Left renal cortex interstitium (tissue), 4 donors: ENCODE measurements at regions not wholly inside any gene's neighbourhood (a gene's known extent, or its start where the extent isn't known, plus 50 kb on each side); places are given as distances from the start of the nearest gene placed in this dataset.
"Not testable (repeated sequence)": the region's sequence is repeated elsewhere in the genome, so short reads cannot be mapped to it uniquely, and the experiment has no call there.

Source experiments
- DNase-seq, 4 donors: peaks; one replicate each; pipeline ENCODE4 v3.0.0-alpha.2; 2013; ENCODE audit warnings: low read depth in 4 of 4, low spot score in 2 of 4, missing footprints in 1 of 4

DNA sequence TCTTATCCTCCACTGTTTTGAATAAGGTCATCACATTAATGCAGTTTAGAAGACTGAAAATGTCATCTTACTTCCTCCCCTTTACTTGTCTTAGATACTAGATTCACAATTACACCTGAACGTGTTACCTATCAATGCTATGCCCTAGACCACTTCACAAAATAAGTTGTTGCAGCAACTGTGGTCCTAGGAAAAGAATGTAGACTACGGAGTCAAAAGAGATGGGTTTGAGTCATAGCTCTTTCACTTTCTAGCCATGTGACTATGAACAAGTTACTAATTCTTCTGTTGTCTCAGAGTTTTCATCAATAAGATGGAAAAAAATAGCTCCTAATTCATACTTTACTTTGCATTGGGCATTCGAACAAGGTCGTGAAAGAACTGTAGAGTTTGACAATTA lies 164.3 kb upstream of the PREP start:
- DNase-seq = no peak

DNA sequence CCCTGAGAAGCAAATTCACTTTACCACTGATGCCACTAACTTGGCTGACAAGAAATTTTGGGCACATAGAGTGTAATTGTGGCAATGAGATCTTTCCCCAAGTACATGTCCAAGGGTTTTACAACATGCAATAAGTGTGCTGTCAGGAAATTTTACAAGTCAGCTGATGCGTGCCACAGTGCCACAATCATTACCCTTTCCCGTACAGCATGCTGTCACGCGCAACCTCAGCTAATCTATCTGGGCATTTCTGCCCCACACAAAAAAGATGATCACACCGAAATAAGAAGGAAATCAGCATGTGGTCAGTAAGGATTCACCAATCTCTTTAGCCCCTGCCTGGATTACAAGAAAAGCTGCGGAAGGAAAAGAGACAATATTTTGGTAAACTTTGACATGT lies 163.6 kb upstream of the PREP start:
- no peak for DNase-seq

DNA sequence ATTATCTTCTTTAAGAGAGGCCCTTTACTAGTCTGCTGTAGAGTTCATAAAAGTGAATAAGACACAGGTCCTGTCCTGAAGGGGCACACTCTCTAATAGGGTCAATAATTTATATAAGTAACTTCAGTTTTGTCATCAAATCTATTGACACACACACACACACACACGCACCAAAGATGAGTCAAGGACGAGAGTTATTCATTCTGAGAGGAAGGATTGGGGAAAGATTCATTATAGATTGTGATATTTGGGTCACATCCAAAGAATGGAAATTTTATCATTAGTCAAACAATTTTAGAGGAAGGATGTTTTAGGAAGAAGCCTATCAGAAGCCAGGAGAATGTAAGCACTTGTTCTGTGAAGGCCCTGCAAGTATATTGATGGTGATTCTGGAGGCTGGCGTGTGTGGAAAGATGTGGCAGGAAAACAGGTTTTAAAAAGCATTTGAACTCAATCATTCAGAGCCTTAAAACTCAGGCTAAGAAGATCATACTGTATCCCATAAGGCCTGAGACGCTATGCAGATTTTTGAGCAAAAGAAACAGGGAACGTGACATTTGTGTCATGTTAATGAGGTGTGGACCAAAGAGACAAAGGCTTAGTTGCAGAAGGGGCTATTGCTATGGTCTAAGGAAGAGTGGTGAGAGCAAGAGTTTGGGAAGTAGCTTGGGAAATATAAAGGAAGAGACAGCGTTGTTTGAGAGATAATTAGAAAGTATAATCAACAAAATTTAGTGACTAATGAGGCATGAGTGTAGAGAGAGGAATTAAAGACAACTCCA lies 161.4 kb upstream of the PREP start:
- no peak for DNase-seq

DNA sequence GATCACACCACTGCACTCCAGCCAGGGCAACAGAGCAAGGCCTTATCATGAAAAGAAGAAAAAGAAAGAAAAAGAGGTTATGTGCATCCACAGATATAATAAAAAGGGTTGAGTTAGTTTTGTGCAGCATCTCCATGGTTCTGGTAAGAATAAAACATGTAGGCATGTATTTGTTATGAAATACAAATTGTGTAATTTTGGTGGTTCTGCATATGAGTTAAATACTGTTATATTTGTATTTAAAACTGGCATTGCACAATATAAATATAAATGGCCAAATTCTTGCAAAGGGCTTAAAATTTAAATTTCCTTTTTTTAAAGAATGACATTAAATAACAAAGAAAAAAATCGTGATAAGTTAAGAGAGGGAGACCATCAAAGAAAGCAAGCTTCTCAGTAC lies 159.1 kb upstream of the PREP start:
- no peak for DNase-seq

DNA sequence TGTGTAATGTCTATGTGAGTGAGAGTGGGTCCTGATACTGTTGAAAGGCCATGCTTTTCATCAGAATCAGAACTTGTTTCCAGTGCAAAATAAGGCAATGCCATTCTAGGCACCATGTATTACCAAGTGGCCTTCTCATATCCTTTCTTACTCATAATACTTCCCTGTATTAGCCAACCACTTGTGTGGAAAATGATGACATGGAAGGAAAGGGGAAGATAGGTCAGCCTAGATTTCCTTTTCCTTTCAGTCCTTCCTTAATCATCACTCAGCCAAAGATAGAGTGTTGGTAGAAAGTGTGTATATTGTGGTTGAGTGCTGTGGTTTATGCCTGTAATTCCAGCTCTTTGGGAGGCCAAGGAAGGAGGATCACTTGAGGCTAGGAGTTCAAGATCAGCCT lies 158.6 kb upstream of the PREP start:
- DNase-seq = no peak

DNA sequence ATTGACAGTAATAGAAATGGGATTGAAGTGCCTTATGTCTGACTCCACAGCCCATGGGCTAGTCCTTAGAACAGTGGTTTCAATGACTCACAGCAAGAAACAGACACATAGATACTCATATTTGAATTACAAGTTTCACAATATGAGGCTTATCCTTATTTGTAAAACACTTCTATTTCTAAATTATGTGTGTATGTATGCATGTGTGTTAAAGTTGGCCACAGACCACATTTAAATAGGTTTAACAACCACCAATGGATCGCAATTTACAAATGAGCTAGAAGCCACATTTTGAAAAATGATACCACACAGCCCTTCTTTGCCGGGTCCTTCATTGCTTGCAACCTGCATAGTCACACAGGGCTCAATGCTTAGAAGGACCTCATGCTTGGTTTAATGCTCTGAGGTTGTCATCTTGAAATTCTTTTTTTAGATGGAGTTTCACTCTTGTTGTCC lies 157.8 kb upstream of the PREP start:
- DNase-seq = no peak

DNA sequence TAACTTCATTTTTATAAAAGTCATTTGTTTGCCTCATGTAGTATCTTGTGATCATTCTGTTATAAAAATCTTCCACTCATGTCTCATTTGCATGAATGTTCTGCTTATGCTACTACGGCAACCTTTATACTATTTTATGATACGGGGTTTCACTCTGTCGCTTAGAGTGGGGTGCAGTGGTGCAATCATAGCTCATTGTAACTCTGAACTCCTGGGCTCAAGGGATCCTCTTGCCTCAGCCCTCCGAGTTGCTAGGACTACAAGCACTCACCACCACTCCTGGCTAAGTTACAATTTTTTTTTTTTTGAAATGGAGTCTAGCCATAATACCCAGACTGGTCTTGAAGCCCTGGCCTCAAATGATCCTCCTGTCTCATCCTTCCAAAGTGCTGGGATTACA lies 154.4 kb upstream of the PREP start:
- no peak for DNase-seq

DNA sequence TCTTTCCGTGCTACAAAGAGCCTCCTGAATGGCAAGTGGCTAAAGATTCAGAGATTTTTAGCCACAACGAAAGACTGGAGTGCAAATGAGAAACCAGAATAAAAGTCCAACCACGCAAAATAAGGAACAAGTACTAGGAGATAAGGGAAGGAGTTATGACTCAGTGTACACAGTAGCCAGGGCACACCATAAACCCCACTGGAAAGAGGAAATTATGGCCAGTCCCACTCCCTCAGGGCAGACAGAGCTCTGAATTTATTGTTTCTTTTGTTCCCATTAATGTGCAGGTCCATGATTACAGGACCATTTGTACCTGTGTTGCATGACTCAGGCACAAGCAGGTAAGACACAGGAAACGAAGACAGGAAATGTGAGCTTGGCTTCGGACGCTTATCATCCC lies 150.3 kb upstream of the PREP start:
- no peak for DNase-seq

DNA sequence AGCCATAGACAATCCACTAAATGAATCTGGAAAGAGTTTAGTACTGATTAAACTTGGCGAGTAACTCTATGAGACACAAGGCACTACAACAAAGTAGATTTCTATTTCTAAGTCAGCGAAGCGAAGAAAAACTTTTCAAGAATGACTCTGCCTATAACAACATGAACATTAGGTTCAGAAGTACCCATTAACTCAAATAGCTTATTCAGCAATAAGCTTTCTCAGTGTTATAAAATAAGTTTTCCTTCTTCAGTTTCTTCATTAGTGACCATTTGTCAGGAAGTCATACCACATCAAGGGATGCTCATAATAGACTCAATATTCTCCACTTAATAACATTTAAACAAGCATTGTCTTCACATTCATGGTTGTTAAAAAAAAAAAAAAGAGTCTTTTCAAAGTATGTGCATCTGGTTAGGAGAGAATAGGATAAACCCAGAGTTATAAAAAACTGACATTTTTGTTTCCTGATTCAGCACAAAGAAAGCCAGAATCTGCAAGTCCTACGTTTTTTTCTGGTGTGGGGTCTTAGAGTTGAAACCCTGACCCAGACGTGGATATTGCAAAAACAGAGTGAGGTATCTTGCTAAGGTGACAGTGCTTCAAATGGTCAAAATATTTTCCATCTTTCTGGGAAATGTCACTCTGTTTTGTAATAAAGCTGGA lies 148.2 kb upstream of the PREP start:
- no peak for DNase-seq

DNA sequence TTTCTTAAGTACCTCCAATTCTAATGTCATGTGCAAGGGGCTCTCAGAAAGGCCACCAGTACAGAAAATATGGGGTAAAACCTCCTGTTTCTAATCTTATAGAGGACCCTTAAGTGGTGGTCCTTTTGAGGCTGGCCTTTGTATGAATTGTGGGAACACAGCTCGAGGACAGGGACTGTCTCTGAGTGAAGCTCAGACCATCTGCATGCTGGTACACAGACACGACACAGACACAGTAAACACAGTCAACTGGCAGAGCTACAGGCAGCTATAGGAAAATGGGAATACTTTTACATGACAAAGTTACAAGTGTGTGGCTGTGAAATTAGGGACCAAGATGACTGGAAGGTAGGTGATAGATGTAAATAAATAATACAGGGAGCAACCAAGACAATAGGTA lies 143.9 kb upstream of the PREP start:
- DNase-seq = no peak

DNA sequence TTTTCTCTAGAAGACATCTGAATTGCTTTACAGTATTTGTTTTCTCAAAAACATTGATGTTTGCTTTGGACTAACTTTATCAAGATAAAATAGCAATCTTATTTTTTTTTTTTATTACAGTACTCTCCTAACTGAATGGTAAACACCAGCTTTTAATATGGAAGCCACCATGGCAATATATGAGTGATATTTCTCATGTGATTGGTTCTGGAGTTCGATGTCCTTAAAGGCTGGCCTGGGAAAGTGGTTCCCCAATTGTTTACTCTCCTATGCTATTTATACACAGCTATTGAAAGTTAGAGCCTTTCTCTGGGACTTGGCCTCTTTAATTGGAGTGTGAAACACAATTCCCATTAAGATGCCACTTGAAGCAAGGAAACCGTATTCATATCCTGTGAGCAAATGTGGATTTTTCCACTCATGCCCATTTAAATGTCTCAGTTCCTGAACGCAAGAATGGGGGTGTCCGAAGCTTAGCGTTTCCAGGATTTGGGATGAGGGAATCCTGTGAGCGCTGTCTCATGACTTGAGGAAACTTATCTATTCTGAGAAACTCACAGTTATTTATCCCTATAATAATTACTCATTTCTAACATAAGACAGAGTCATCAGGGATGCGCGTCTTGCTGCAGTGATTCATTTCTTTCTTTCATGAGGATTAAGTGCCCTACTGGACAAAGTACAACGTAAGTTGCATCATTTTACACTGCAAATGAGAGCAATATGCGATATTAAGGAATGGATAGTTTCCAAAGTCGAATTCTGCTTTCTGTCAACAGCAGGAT lies 143.3 kb upstream of the PREP start:
- DNase-seq = no peak

DNA sequence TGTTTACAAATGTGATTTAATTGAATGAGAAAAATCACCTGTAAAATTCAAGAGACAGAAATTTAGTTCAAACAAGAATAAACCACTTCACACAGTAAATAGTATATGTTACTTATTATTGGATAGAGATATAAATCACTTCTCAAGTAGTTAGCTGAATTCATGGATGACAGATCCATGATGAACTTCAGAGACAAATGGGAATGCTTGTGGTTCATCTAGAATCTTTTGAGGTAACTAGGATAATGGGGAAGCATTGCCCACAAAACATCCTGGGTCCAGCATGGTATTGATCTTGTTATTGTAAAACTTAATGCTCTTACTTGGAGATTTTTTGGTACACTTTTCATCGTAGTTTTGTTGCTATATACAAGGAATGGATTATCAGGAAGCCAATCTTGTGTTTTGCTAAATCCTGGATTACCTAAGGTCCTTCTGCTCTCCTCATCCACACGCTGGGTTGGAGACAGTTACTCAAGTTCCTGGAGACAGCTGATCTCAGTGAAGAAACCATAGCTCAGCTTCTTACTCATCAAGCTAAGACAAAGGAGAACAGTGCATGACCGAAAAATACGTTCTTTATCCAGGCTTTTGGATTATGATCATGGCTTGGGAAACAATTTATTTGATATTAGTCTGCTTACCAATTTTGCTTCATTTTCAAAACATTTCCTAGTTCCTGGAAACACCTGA lies 142.5 kb upstream of the PREP start:
- DNase-seq = no peak

DNA sequence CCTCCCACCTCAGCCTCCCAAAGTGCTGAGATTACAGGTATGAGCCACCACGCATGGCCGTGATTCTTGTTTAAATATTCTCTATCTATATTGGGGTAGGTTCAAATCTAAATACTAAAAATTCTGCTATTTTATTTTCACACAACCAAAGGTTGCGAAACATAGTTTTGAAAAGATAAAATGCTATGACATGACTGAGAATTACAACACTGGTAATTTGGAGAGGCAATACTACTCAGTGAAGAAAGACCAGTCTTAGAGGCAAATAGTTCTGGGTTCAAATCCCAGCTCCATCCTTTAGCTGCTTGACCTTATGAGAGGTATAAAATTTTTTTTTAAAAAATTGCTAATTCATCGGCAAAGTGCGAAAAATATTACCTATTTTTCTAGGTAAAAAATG lies 137.0 kb upstream of the PREP start:
- DNase-seq = no peak

DNA sequence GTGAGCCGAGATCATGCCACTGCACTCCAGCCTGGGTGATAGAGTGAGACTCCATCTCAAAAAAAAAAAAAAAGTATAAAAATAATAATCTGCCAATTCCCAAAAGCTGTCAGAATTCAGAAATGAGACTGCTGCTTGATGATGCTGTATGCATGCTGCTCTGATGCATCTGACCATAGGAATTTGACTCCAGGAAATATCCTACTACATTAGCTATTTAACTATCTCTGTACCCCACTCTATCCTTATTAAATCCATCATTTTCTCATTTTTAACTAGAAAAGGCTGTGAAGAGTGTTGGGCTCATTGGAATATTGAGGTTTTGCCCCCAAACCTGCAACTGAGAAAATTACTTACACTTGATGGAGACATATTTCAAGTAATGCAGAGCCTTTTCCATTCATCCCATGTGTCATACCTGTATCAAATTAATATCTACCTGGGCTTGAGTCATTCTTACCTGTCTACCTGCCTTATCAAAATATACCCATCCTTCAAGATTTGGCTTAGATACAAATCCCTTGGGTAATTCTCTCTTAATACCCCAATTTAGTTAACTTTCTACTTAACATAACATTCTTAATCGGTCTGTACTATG lies 135.2 kb upstream of the PREP start:
- no peak for DNase-seq

DNA sequence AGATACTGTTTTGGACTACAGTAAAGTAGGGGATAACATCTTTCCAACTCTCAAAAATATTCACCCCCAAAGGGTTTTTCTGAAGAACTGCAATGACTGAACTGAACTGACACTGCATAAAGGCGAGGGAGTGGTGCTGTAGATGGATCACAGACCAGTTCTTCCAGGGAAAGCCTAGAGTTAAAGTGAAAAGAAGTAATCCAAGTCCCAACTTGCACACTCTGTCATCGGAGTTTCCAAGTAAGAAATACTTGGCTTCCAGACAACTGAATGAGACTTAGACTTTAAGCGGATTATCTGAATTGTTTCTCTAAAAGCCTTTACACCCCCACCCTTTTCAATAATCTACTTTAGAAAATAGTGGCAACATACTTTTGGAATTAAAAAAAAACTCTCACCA lies 134.1 kb upstream of the PREP start:
- DNase-seq = no peak

DNA sequence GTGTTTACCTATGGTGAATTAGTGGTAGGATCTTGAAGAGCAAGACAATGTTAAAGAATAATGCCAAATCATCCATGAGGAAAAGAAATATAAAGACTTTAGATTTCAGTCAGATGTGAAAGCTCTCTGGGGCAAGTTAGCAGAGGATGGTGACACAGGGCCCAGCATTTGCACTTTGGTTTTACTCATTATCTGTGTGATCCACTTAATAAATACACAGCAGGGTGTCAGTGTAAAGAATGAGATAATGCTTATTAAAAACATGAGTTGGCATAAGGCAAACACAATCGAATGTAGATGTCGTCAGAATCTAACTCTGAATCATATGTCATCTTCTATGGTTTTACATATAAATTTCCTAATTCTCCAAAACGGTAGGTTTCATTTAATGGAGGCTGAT lies 130.4 kb upstream of the PREP start:
- no peak for DNase-seq

DNA sequence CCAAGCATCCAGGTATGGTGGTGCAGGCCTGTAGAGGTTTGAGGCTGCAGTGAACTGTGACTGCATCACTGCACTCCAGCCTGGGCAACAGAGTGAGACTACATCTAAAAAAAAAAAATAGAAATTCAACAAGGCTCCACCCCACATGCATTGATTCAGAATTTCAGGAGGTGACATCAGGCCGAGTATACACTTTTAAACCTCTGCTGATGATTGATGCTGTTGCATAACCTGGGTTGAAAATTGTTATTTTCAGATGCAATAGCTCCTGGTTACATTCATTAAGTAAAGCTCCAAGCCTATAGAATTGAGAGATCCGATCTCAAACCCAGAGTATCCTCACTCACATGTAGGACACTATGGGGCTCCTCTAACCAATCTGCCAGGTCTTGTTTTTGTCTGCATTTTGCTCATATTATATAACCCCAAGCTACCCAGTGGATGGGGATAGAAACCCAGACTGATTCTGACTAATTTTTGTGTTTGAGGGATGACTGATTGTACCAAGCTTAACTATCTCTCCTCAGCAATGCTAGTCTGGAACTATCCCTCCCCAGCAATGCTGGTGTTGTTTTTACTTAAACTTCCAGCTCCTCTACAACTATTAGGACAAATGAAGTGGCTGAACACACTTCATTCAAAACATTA lies 123.5 kb upstream of the PREP start:
- no peak for DNase-seq

DNA sequence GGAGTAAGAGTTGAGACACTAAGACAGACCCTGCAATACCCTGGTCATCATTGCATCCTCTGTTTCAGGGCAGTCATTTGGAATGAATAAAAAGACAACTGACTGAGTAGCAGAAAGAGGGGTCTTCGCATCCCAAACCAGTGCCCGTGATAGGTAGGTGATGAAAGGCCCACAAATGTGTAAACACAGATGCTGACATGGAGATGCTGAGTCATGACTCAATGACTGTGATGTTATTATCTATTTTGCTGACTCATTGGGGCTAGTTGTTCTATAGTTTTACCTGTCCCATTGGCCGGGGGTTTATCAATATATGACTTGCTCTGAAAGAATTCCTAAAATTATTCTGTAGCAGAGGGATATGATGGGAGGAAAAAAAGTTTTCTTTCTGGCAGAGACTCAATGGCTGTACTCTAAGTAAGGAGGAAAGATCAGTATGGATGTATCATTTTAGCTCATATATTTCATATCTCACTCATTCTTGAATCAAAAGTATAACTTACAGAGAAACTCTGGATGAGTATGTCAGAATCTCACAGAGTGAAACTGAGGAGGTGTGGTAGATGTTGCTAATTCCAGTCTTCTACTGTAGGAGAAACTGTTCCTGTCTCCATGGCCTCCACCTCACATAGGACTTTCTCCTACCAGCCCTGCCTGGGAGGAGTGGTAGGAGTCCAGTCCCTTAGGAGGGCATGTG lies 119.9 kb upstream of the PREP start:
- DNase-seq = no peak

DNA sequence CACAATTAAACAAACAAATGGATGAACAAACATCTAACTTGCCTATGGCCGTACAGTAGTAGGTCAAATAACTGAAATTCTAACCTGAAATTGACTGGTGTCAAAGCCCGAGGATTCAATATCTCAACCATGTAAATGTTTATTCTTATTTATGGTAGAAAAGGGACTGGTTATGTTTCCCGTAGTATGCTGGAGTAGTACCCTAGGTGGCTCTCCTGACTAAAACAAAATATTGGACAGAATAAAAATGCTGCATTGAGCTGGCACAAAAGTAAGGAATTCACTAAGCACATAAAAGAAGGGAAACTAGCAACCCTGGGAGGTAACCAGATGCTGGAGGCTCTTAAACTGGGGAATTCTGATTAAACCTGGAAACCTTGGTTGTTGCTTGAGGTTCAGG lies 117.1 kb upstream of the PREP start:
- DNase-seq = no peak

DNA sequence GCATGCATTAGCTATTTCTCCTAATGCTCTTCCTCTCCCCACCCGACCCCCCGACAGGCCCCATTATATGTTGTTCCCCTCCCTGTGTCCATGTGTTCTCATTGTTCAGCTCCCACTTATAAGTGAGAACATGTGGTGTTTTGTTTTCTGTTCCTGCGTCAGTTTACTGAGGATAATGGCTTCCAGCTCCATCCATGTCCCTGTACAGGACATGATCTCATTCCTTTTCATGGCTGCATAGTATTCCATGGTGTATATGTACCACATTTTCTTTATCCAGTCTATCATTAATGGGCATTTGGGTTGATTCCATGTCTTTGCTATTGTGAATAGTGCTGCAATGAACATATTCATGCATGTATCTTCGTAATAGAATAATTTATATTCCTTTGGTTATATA lies 116.1 kb upstream of the PREP start:
- not testable (repeated sequence) for DNase-seq
